HEK293T (cell line): ENCODE measurements at regions not wholly inside any gene's neighbourhood (a gene's known extent, or its start where the extent isn't known, plus 50 kb on each side); places are given as distances from the start of the nearest gene placed in this dataset.

Experiments
- CTCF ChIA-PET: fragments of 350-600 bp; formaldehyde crosslinking; extraction: SDS; loops from one replicate; lab custom pipeline; 2021; ENCODE audit warnings: antibody characterized with exemption, inconsistent platforms; lab: Yijun Ruan, JAX
- POLR2A ChIA-PET: fragments of 350-600 bp; formaldehyde crosslinking; extraction: SDS; loops from one replicate; lab custom pipeline; 2020; ENCODE audit warnings: antibody characterized with exemption, inconsistent platforms; lab: Yijun Ruan, JAX
- DNase-seq: peaks from one replicate; pipeline ENCODE4 v3.0.0; 2012; ENCODE audit warnings: mixed read lengths; ENCODE audit errors: extremely low spot score
- ARNT ChIP-seq: fragments of 450-650 bp; IDR thresholded peaks from 2 replicates; pipeline ENCODE4 v1.6.1; 2017; ENCODE audit warnings: mild to moderate bottlenecking
- BHLHE40 ChIP-seq: fragments of 450-650 bp; IDR thresholded peaks from 2 replicates; pipeline ENCODE4 v1.6.1; 2016; ENCODE audit warnings: mild to moderate bottlenecking, moderate library complexity, borderline replicate concordance
- CTBP1 ChIP-seq: fragments of 450-650 bp; IDR thresholded peaks from 2 replicates; pipeline ENCODE4 v1.6.1; 2016; ENCODE audit warnings: borderline replicate concordance
- ELF4 ChIP-seq: fragments of 450-650 bp; IDR thresholded peaks from 2 replicates; pipeline ENCODE4 v1.6.1; 2017; ENCODE audit warnings: antibody characterized with exemption
- FOXA1 ChIP-seq: fragments of 450-650 bp; IDR thresholded peaks from 2 replicates; pipeline ENCODE4 v1.6.1; 2016; ENCODE audit warnings: mild to moderate bottlenecking
- FOXK2 ChIP-seq: fragments of 450-650 bp; IDR thresholded peaks from 2 replicates; pipeline ENCODE4 v1.6.1; 2016; ENCODE audit warnings: mild to moderate bottlenecking
- FOXM1 ChIP-seq: fragments of 450-650 bp; IDR thresholded peaks from 2 replicates; pipeline ENCODE4 v1.6.1; 2017; ENCODE audit warnings: mild to moderate bottlenecking, borderline replicate concordance
- HDGF ChIP-seq: fragments of 450-650 bp; IDR thresholded peaks from 2 replicates; pipeline ENCODE4 v1.6.1; 2017; ENCODE audit warnings: antibody characterized with exemption, borderline replicate concordance
- L3MBTL2 ChIP-seq: fragments of 450-650 bp; conservative IDR thresholded peaks from 2 replicates; pipeline ENCODE4 v1.6.1; 2016; ENCODE audit warnings: mild to moderate bottlenecking
- LEF1 ChIP-seq: fragments of 450-650 bp; IDR thresholded peaks from 2 replicates; pipeline ENCODE4 v1.6.1; 2017; ENCODE audit warnings: mild to moderate bottlenecking, borderline replicate concordance
- NFRKB ChIP-seq: fragments of 450-650 bp; IDR thresholded peaks from 2 replicates; pipeline ENCODE4 v1.6.1; 2016; ENCODE audit warnings: mild to moderate bottlenecking, moderate library complexity
- SP1 ChIP-seq: fragments of 450-650 bp; IDR thresholded peaks from 2 replicates; pipeline ENCODE4 v1.6.1; 2017
- SUZ12 ChIP-seq: fragments of 450-650 bp; IDR thresholded peaks from 2 replicates; pipeline ENCODE4 v1.6.1; 2016; ENCODE audit warnings: mild to moderate bottlenecking
- TARDBP ChIP-seq: fragments of 450-650 bp; IDR thresholded peaks from 2 replicates; pipeline ENCODE4 v1.6.1; 2016
- ZNF384 ChIP-seq: fragments of 450-650 bp; IDR thresholded peaks from 2 replicates; pipeline ENCODE4 v1.6.1; 2016
- TF ChIP-seq, protein P1 (sequence below): fragments of 450-650 bp; IDR thresholded peaks from 2 replicates; pipeline ENCODE4 v1.6.1; 2016

DNA sequence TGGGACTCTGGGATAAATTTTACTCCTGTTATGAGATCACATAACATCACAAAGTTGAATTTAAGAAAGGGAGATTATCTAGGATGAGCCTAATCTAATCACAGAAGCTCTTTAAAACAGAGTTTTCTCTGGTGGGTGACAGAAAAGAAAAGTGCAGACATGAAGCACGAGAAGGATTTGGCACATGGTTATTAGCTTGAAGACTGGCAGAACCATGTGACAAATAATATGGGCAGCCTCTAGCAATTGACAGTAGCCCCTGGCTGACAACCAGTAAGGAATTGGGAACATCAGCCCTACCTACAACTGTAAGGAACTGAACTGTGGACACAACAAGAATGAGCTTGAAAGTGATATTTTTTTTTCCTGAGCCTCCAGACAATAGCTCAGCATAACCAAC lies 243.1 kb downstream of the HTR1A start:
- POLR2A ChIA-PET, result no interaction called here
- no peak for DNase-seq
- TF ChIP-seq ELF4 (no peak), ARNT (no peak), NFRKB (no peak), TARDBP (no peak)
- TF ChIP-seq, protein P1, sequence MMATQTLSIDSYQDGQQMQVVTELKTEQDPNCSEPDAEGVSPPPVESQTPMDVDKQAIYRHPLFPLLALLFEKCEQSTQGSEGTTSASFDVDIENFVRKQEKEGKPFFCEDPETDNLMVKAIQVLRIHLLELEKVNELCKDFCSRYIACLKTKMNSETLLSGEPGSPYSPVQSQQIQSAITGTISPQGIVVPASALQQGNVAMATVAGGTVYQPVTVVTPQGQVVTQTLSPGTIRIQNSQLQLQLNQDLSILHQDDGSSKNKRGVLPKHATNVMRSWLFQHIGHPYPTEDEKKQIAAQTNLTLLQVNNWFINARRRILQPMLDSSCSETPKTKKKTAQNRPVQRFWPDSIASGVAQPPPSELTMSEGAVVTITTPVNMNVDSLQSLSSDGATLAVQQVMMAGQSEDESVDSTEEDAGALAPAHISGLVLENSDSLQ, result no peak
- CTCF ChIA-PET, result no interaction called here

DNA sequence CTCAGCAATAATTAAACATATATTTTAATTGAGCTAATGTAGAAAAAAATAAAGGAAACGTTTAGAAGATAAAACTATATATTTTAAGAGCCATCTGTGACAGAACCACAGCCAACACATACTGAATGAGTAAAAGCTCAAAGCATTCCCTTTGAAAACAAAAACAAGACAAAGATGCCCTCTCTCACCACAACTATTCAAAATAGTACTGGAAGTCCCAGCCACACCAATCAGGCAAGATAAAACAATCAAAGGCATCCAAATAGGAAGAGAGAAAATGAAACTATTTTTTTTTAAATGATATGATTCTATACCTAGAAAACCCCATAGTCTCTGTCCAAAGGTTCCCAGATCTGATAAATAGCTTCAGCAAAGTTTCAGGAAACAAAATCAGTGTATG lies 262.0 kb downstream of the HTR1A start:
- no peak for DNase-seq
- POLR2A ChIA-PET, result no interaction called here
- no peak for TF ChIP-seq NFRKB
- TF ChIP-seq FOXA1, result no peak
- TF ChIP-seq ARNT, result no peak
- no peak for TF ChIP-seq ZNF384
- TF ChIP-seq SUZ12, result no peak
- TF ChIP-seq SP1, result no peak
- TF ChIP-seq FOXM1, result no peak
- no peak for TF ChIP-seq TARDBP
- TF ChIP-seq, protein P1, result no peak
- TF ChIP-seq L3MBTL2, result no peak
- TF ChIP-seq BHLHE40, result no peak
- no peak for TF ChIP-seq CTBP1
- TF ChIP-seq FOXK2, result no peak
- no peak for TF ChIP-seq ELF4
- CTCF ChIA-PET, result no interaction called here

DNA sequence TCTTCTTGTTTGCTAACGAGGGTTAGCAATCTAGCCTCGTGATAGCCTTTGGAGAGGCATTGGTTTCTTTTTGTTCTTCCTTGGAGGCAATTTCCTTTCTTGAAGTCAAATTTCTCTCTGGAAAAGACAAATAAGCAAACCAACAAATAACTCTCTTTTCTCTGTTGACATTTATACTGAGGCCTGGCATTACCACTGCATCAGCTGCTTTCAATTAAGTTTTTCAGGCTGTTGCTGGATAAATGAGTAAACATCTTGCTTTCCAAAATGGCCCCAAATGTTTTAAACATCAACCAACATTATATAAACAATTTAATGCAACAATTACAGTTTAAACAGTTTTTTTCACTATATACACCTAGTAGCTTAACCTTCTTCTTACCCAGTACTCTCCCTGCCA lies 264.4 kb downstream of the HTR1A start:
- no peak for DNase-seq
- no peak for TF ChIP-seq FOXK2
- no peak for TF ChIP-seq ARNT
- no peak for TF ChIP-seq FOXA1
- no peak for TF ChIP-seq ZNF384
- TF ChIP-seq ELF4, result no peak
- ChIA-PET CTCF (no interaction called here), POLR2A (no interaction called here)

DNA sequence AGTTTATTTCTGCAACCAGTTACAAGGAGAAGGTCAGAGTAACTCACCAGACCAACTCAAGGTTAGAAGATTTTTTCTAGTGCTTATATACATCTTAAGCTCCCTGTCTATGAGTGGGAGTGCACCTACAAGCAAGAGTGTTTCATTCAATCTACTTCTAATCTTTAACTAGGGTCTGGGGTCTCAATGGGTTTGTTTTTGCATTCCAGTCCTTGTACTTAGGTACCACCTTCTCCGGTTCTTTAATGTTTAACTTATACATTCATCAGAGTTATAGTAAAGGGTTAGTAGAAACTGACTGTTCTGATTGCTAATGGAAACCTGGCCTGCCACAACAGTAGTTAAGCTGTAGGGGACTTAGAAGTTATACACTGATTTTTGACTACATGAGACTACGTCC lies 271.7 kb downstream of the HTR1A start:
- DNase-seq, result no peak
- TF ChIP-seq ARNT (no peak), BHLHE40 (no peak), SUZ12 (no peak), TARDBP (no peak), CTBP1 (no peak), ZNF384 (no peak), LEF1 (no peak), HDGF (no peak), L3MBTL2 (no peak), SP1 (no peak), FOXM1 (no peak), NFRKB (no peak), FOXA1 (no peak), FOXK2 (no peak), ELF4 (no peak)
- TF ChIP-seq, protein P1, result no peak
- ChIA-PET CTCF (no interaction called here), POLR2A (no interaction called here)

DNA sequence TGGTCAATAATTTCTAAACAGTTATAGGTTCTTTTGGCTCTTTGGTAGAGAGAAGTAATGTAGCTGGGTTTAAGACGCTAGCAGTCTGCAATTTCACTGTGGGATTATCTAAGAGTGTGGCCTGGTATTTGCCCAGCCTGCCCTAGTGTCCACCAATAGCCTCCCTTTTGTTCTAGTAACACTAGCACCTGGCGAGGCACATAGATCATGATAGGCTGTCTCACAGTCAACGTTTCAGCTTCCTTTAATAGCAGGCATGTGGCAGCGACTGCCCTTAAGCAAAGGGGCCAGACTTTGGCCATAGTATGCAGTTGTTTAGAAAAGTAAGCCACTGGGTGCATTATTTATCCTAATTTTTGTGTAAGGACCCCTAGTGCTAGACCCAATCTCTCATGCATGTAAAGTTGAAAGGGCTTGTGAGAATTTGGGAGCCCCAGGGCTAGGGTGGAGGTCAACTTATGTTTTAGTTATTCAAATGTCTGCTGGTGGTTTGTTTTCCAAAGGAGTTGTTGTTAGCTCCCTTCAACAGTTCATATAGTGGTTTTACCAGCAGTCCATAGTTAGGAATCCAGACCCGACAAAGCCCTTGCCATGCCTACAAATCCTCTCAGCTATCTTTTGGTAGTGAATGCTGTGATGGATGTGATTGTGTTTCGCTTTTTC lies 274.3 kb downstream of the HTR1A start:
- ChIA-PET CTCF (no interaction called here), POLR2A (no interaction called here)
- DNase-seq, result no peak

DNA sequence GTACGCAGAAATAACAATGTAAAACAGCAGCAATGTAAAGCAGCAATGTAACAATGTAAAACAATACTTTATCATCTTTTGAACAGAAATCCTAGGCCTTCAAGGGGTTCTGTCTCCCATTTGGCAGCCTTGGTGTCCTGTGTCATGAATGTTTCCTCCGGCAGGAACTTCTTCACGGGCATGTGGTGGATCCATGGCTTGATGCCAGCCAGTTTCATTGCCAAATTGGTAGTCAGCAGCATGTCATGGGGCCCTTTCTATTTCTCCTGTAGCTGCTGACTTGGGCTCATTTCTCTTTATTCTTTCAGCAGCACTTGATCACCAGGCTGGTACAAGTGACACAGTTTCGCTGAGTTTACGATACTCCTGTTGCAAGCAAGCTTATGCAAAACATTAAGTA lies 275.3 kb downstream of the HTR1A start:
- no peak for DNase-seq
- CTCF ChIA-PET, result no interaction called here
- TF ChIP-seq SUZ12 (no peak), NFRKB (no peak), ARNT (no peak), CTBP1 (no peak), FOXK2 (no peak), BHLHE40 (no peak), FOXM1 (no peak), FOXA1 (no peak), TARDBP (no peak), ZNF384 (no peak), SP1 (no peak), HDGF (no peak), ELF4 (no peak), LEF1 (no peak), L3MBTL2 (no peak)
- TF ChIP-seq, protein P1, result no peak
- POLR2A ChIA-PET, result no interaction called here

More for the DNA sequence above, 274.3 kb downstream of the HTR1A start:
- TF ChIP-seq L3MBTL2 (no peak), SP1 (no peak), FOXM1 (no peak), HDGF (no peak), LEF1 (no peak), ARNT (no peak), BHLHE40 (no peak), SUZ12 (no peak), ZNF384 (no peak), FOXA1 (no peak)
